ENCODE measurements at regions not wholly inside any gene's neighbourhood (a gene's known extent, or its start where the extent isn't known, plus 50 kb on each side); places are given as distances from the start of the nearest gene placed in this dataset.
"Not testable (repeated sequence)": the region's sequence is repeated elsewhere in the genome, so short reads cannot be mapped to it uniquely, and the experiment has no call there.

GRCh38 chr1:143672983-143673382 lies 298.8 kb downstream of the FAM72C start:
- peaks cover 0 to 4% (median 0%) of the 10 kb centered on the region in 3 donors for H3K36me3 Mint-ChIP-seq
- no peak overlapping the region for H3K4me3 Mint-ChIP-seq
- no peaks in the 10 kb centered on the region for H3K4me1 Mint-ChIP-seq
- peaks cover 1 to 21% (median 4%) of the 10 kb centered on the region in 3 donors for H3K27me3 Mint-ChIP-seq (ENCODE audit: low read depth in 3 of 3)
- peaks cover 0 to 25% (median 8%) of the 10 kb centered on the region in 6 donors for H3K9me3 Mint-ChIP-seq
- no peak overlapping the region for H3K27ac Mint-ChIP-seq
- no peak for DNase-seq

- DNase-seq, result no peak
- peaks cover 0 to 4% (median 0%) of the 10 kb centered on the region in 3 donors for H3K36me3 Mint-ChIP-seq
- no peaks in the 10 kb centered on the region for H3K4me1 Mint-ChIP-seq
- H3K9me3 Mint-ChIP-seq, result peaks cover 0 to 23% (median 12%) of the 10 kb centered on the region in 6 donors
- no peak overlapping the region for H3K27ac Mint-ChIP-seq
- peaks cover 6 to 37% (median 7%) of the 10 kb centered on the region in 3 donors for H3K27me3 Mint-ChIP-seq (ENCODE audit: low read depth in 3 of 3)
- H3K4me3 Mint-ChIP-seq, result no peak overlapping the region
Measured at GRCh38 chr1:143667730-143668129, 304.1 kb downstream of the FAM72C start.

- no peak overlapping the region for H3K27ac Mint-ChIP-seq
- no peak overlapping the region for H3K4me3 Mint-ChIP-seq
- peaks cover 0 to 27% (median 12%) of the 10 kb centered on the region in 6 donors for H3K9me3 Mint-ChIP-seq
- DNase-seq, result no peak
- no peaks in the 10 kb centered on the region for H3K4me1 Mint-ChIP-seq
- H3K27me3 Mint-ChIP-seq (ENCODE audit: low read depth in 3 of 3), result peaks cover 6 to 38% (median 9%) of the 10 kb centered on the region in 3 donors
- H3K36me3 Mint-ChIP-seq, result peaks cover 0 to 4% (median 0%) of the 10 kb centered on the region in 3 donors
Measured at GRCh38 chr1:143666851-143667250, 304.9 kb downstream of the FAM72C start.

DNA sequence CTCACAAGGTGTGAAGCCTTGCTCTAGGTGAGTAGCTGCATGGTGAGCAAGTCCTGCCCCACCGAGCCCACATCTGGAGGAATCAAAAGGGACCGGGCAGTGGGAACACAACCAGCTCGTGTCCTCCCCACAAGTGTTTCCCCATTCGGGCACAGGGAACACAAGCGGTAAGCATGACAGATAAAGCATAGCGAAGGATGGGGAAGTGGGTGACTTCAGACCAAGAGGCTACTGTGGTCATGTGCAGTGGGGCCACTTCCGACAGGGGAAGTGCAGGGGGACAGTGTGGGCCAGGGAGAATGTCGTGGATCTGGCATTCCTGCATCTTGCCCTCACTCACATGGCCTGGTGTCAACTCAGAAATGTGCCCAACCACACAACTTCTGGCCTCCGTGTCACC lies 306.2 kb downstream of the FAM72C start:
- Mint-ChIP-seq H3K9me3 (peaks cover 3 to 27% (median 12%) of the 10 kb centered on the region in 6 donors), H3K4me3 (no peak overlapping the region), H3K27ac (no peak overlapping the region), H3K4me1 (no peaks in the 10 kb centered on the region), H3K27me3 (ENCODE audit: low read depth in 3 of 3) (peaks cover 9 to 43% (median 9%) of the 10 kb centered on the region in 3 donors), H3K36me3 (peaks cover 0 to 4% (median 0%) of the 10 kb centered on the region in 3 donors)
- no peak for DNase-seq

DNA sequence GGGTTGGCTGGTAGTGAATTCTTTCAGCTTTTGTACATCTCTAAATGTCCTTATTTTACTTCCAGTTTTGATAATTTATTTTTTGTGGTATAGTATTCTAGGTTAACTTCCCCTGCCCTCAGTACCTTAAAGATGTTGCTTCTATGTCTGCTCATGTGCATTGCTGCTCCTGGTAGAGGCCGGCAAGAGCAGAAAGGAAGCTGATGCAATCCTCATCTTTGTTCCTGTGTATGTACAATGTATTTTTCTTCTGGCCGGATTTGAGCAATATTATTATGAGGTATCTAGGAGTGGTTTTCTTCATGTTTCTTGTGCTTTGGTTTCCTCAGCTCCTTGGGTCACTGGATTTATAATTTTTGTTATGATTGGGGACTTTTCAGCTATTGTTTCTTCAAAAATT lies 308.7 kb downstream of the FAM72C start:
- not testable (repeated sequence) for H3K27ac Mint-ChIP-seq, H3K4me3 Mint-ChIP-seq, H3K36me3 Mint-ChIP-seq, H3K4me1 Mint-ChIP-seq, DNase-seq
- Mint-ChIP-seq H3K27me3 (ENCODE audit: low read depth in 3 of 3) (peaks cover 9 to 45% (median 9%) of the 10 kb centered on the region in 3 donors), H3K9me3 (peaks cover 3 to 17% (median 10%) of the 10 kb centered on the region in 6 donors)

- Mint-ChIP-seq H3K9me3 (peaks cover 4 to 16% (median 8%) of the 10 kb centered on the region in 6 donors), H3K4me3 (peak overlapping the region in 1 of 5 donors; percentile 1), H3K27ac (no peak overlapping the region)
Measured at GRCh38 chr1:143661418-143662101, 310.2 kb downstream of the FAM72C start.

GRCh38 chr1:143660354-143660941 lies 311.3 kb downstream of the FAM72C start:
- Mint-ChIP-seq H3K9me3 (peaks cover 4 to 21% (median 11%) of the 10 kb centered on the region in 6 donors), H3K27ac (no peak overlapping the region), H3K4me3 (no peak overlapping the region), H3K4me1 (no peaks in the 10 kb centered on the region), H3K27me3 (ENCODE audit: low read depth in 3 of 3) (peaks cover 11 to 43% (median 12%) of the 10 kb centered on the region in 3 donors), H3K36me3 (peaks cover 3% of the 10 kb centered on the region in 3 donors)
- DNase-seq, result no peak

More at GRCh38 chr1:143661418-143662101, 310.2 kb downstream of the FAM72C start:
- DNase-seq, result no peak
- no peaks in the 10 kb centered on the region for H3K36me3 Mint-ChIP-seq
- H3K27me3 Mint-ChIP-seq (ENCODE audit: low read depth in 3 of 3), result peaks cover 8 to 45% (median 11%) of the 10 kb centered on the region in 3 donors
- no peaks in the 10 kb centered on the region for H3K4me1 Mint-ChIP-seq

- no peak overlapping the region for H3K4me3 Mint-ChIP-seq
- DNase-seq, result no peak
- H3K27me3 Mint-ChIP-seq (ENCODE audit: low read depth in 3 of 3), result peaks cover 5 to 46% (median 15%) of the 10 kb centered on the region in 3 donors
Measured at GRCh38 chr1:143653429-143653802, 318.4 kb downstream of the FAM72C start.

GRCh38 chr1:143652744-143653428 lies 318.9 kb downstream of the FAM72C start:
- Mint-ChIP-seq H3K4me3 (no peak overlapping the region), H3K27me3 (ENCODE audit: low read depth in 3 of 3) (peaks cover 5 to 46% (median 15%) of the 10 kb centered on the region in 3 donors), H3K27ac (no peak overlapping the region), H3K9me3 (peaks cover 5 to 35% (median 14%) of the 10 kb centered on the region in 6 donors), H3K4me1 (no peaks in the 10 kb centered on the region), H3K36me3 (peaks cover 4 to 8% (median 4%) of the 10 kb centered on the region in 3 donors)
- DNase-seq, result no peak

More at GRCh38 chr1:143653429-143653802, 318.4 kb downstream of the FAM72C start:
- Mint-ChIP-seq H3K9me3 (peaks cover 5 to 35% (median 14%) of the 10 kb centered on the region in 6 donors), H3K4me1 (no peaks in the 10 kb centered on the region), H3K36me3 (peaks cover 4 to 8% (median 4%) of the 10 kb centered on the region in 3 donors), H3K27ac (no peak overlapping the region)

DNA sequence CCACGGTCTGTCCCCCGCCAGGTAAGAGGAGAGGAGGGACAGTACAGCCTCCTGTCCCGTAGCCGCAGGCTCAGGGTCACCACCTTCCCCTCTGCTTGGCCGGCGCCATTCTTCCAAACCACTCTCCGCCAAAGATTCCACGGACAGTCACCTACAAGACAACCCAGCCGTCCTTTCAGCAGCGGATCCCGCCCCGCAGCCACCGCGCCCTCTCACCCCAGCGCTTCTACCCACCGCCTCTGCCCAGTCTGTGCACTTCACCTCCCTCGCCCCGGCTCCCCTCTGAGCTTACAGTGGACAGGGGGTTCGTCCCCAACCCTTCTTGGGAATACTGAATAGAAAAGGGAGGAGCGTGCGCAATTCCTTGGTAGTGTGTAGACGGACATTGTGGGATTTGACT lies 319.6 kb downstream of the FAM72C start:
- H3K36me3 Mint-ChIP-seq, result peaks cover 4 to 8% (median 4%) of the 10 kb centered on the region in 3 donors
- no peak overlapping the region for H3K27ac Mint-ChIP-seq
- H3K4me1 Mint-ChIP-seq, result no peaks in the 10 kb centered on the region
- DNase-seq, result no peak
- H3K27me3 Mint-ChIP-seq (ENCODE audit: low read depth in 3 of 3), result peaks cover 5 to 49% (median 12%) of the 10 kb centered on the region in 3 donors
- H3K9me3 Mint-ChIP-seq, result peaks cover 4 to 35% (median 14%) of the 10 kb centered on the region in 6 donors
- H3K4me3 Mint-ChIP-seq, result no peak overlapping the region

DNA sequence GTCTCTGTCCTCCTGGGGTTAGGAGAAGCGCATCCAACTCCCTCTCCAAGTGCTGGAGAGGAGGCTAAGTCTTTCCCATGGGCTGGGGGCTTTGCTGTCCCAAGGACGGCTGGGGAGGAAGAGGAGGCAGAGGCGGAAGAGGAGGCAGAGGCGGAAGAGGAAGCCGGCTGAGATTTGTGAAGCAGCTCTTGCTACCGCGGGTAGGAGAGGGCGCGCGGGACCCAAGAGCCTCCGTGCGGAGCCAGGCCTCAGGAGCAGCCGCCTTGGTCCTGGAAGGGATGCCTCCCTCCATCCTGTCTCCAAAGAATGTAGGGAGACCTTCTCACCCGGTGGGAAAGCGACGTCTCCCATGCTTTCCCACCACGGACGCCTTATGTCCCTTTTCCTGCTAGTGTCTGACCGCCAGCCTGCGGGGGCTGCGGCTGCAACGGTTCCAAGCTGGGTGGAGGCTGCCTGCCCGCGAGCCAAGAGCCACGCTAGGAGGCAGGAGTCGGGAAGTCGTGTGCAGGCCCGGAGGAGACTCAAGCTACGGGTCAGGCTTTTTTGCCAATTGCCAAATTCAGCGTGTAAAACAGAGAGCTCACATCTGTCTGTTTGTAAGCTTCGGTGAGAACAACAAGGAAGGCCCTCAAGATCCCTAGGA lies 320.3 kb downstream of the FAM72C start:
- DNase-seq, result no peak
- Mint-ChIP-seq H3K27me3 (ENCODE audit: low read depth in 3 of 3) (peaks cover 5 to 49% (median 12%) of the 10 kb centered on the region in 3 donors), H3K9me3 (peaks cover 8 to 34% (median 14%) of the 10 kb centered on the region in 6 donors), H3K27ac (no peak overlapping the region), H3K4me3 (no peak overlapping the region), H3K36me3 (peaks cover 4 to 8% (median 4%) of the 10 kb centered on the region in 3 donors), H3K4me1 (no peaks in the 10 kb centered on the region)

DNA sequence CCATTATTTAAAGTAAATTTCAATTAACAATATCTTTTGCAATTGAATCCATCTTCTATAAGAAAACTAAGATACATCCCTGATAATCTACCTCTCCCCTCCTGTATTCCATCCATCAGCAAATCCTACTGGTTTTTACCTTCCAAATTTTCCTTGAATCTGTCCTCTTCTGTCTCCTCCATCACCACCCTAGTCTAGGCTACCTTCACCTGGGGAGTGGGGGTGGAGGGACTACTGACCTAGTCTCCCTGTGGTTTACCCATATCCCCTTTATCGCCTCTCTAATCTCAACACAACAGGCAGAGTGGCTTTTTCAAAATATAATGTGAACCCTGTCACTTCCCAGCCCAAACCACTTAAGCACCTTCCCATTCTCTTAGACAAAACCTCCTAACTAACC lies 327.8 kb downstream of the FAM72C start:
- H3K27me3 Mint-ChIP-seq (ENCODE audit: low read depth in 3 of 3), result peaks cover 6 to 22% (median 6%) of the 10 kb centered on the region in 3 donors
- H3K36me3 Mint-ChIP-seq, H3K4me1 Mint-ChIP-seq, H3K9me3 Mint-ChIP-seq: not testable (repeated sequence)
- H3K4me3 Mint-ChIP-seq, result peak overlapping the region in 3 of 5 donors; percentile 33 to 57 (median 48)
- H3K27ac Mint-ChIP-seq, result peak overlapping the region in 1 of 6 donors; percentile 25
- peak in 1 of 3 donors; percentile 0 for DNase-seq

GRCh38 chr1:143643148-143643885 lies 328.5 kb downstream of the FAM72C start:
- Mint-ChIP-seq H3K27me3 (ENCODE audit: low read depth in 3 of 3) (peaks cover 5 to 20% (median 6%) of the 10 kb centered on the region in 3 donors), H3K4me1 (no peaks in the 10 kb centered on the region), H3K4me3 (no peak overlapping the region), H3K9me3 (peaks cover 0 to 5% (median 4%) of the 10 kb centered on the region in 6 donors), H3K27ac (no peak overlapping the region), H3K36me3 (peaks cover 0 to 3% (median 0%) of the 10 kb centered on the region in 3 donors)
- DNase-seq, result no peak

Data from immature natural killer cell (primary cell).